ENCODE measurements at regions not wholly inside any gene's neighbourhood (a gene's known extent, or its start where the extent isn't known, plus 50 kb on each side); places are given as distances from the start of the nearest gene placed in this dataset.

DNA sequence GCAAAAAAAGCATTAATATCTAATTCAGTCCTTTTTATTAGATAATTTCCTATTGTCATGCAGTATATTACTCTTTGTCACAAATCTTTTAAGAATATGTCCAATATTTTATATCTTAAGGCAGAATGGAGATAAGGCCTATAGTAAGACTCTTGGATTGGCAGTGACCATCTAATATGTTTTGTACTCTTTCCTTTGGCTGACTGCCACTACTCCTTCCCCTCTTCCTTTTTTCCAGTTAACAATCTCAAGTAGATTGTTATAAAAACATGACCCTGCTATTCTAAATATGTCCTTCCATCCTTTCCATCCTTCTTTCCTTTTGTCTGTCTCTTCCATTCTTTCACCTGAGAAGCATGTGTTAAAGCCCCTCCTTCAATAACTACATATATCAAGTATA lies 92.8 kb upstream of the TMEM168 start:
- no peak overlapping the region; a peak in 1 of 7 replicates for H3K27ac Mint-ChIP-seq
- no peaks in the 10 kb centered on the region; the same call in 1 of the 2 replicates for H3K27me3 Mint-ChIP-seq (ENCODE audit: low read depth)
- Histone ChIP-seq H3K4me2 (ENCODE audit: insufficient read depth, insufficient read length, low read length) (no peak overlapping the region), H3K9me3 (ENCODE audit: control insufficient read depth, low read depth, low read length) (no peaks in the 10 kb centered on the region), H3K14ac (ENCODE audit: insufficient read depth, low read length) (no peak overlapping the region), H2BK120ac (ENCODE audit: low read depth, low read length, poor library complexity, severe bottlenecking) (no peak overlapping the region), H3K79me2 (ENCODE audit: insufficient read depth, low read length) (no peaks in the 10 kb centered on the region), H3K23me2 (ENCODE audit: insufficient read length, low read depth, low read length, poor library complexity, severe bottlenecking) (no peaks in the 10 kb centered on the region), H2BK20ac (ENCODE audit: low read depth, low read length, poor library complexity, severe bottlenecking) (no peak overlapping the region), H4K91ac (ENCODE audit: insufficient read length, low read depth, low read length) (no peak overlapping the region), H3K4me1 (ENCODE audit: insufficient read depth, low read length) (no peaks in the 10 kb centered on the region), H2AK5ac (ENCODE audit: insufficient read length, low read length) (no peak overlapping the region), H3K18ac (ENCODE audit: insufficient read length, low read depth, low read length) (no peak overlapping the region), H3K27ac (ENCODE audit: insufficient read length, low read depth, low read length) (no peak overlapping the region), H2BK15ac (ENCODE audit: low read depth, low read length) (no peak overlapping the region), H2AFZ (ENCODE audit: low read length) (no peak overlapping the region), H3K9ac (ENCODE audit: extremely low read depth, insufficient read length, low read length) (no peak overlapping the region), H3K23ac (ENCODE audit: insufficient read length, low read depth, low read length) (no peak overlapping the region), H3K4ac (ENCODE audit: low read depth, low read length) (no peak overlapping the region), H4K8ac (replicated peaks; ENCODE audit: insufficient read length, low read depth, low read length) (no peak overlapping the region), H2BK12ac (ENCODE audit: insufficient read length, low read depth, low read length) (no peak overlapping the region), H4K5ac (ENCODE audit: insufficient read length, low read depth, low read length) (no peak overlapping the region), H3T11ph (ENCODE audit: low read length) (no peak overlapping the region), H3K56ac (ENCODE audit: insufficient read length, low read depth, low read length) (no peak overlapping the region), H3K27me3 (ENCODE audit: insufficient read depth, low read length) (no peaks in the 10 kb centered on the region), H3K79me1 (ENCODE audit: insufficient read depth, low read depth, low read length, poor library complexity, severe bottlenecking) (no peaks in the 10 kb centered on the region), H2BK5ac (ENCODE audit: insufficient read length, low read length) (no peak overlapping the region), H4K20me1 (ENCODE audit: control insufficient read depth, insufficient read depth, insufficient read length) (no peaks in the 10 kb centered on the region)
- H3K4me1 Mint-ChIP-seq, result no peaks in the 10 kb centered on the region
- H3K9me3 Mint-ChIP-seq, result peaks cover 0 to 2% of the 10 kb centered on the region in 2 experiments; a peak in 1 of 5 replicates
- no peak for DNase-seq
- TF ChIP-seq, protein P1, sequence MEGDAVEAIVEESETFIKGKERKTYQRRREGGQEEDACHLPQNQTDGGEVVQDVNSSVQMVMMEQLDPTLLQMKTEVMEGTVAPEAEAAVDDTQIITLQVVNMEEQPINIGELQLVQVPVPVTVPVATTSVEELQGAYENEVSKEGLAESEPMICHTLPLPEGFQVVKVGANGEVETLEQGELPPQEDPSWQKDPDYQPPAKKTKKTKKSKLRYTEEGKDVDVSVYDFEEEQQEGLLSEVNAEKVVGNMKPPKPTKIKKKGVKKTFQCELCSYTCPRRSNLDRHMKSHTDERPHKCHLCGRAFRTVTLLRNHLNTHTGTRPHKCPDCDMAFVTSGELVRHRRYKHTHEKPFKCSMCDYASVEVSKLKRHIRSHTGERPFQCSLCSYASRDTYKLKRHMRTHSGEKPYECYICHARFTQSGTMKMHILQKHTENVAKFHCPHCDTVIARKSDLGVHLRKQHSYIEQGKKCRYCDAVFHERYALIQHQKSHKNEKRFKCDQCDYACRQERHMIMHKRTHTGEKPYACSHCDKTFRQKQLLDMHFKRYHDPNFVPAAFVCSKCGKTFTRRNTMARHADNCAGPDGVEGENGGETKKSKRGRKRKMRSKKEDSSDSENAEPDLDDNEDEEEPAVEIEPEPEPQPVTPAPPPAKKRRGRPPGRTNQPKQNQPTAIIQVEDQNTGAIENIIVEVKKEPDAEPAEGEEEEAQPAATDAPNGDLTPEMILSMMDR (conservative IDR thresholded peaks at IDR 0.05), result no peak
- H3K4me3 Mint-ChIP-seq, result no peak overlapping the region
- H3K36me3 Mint-ChIP-seq (ENCODE audit: insufficient read depth in 1 of 3, low read depth in 3 of 3), result peaks cover 11 to 20% (median 20%) of the 10 kb centered on the region in 3 experiments
